HCT116 (cell line): ENCODE measurements at regions not wholly inside any gene's neighbourhood (a gene's known extent, or its start where the extent isn't known, plus 50 kb on each side); places are given as distances from the start of the nearest gene placed in this dataset.

ENCODE experiments used
- ATAC-seq: fragments of 200-7000 bp; cut with Tn5 transposase; 2 replicates; pipeline ENCODE4 v1.9.1; 2020; ENCODE audit warnings: mild to moderate bottlenecking, moderate library complexity
- BruUV-seq: library from RNA; stranded (reverse); fragments of 400-500 nt; replicated peaks from 2 replicates; lab custom pipeline; 2021; lab: Mats Ljungman, UMichigan
- CTCF ChIA-PET: fragments of 300-600 bp; sonication (Branson Sonifier 250); formaldehyde crosslinking; loops from one replicate; lab custom pipeline; 2021; ENCODE audit warnings: antibody characterized with exemption; lab: Charles Lee
- POLR2A ChIA-PET: fragments of 300-600, 350-600 bp; sonication (Branson Sonifier 250); formaldehyde crosslinking; loops from one replicate; lab custom pipeline; 2021; ENCODE audit warnings: antibody characterized with exemption; lab: Charles Lee
- RAD21 ChIA-PET, 2 experiments: fragments of 300-600 bp; sonication (Branson Sonifier 250); formaldehyde crosslinking; loops; one replicate each; lab custom pipeline; 2023; ENCODE audit warnings: low total read pairs in 2 of 2; ENCODE audit not compliant: uncharacterized antibody in 2 of 2, unreplicated experiment in 2 of 2, low non-redundant PET in 1 of 2; lab: Charles Lee
- DNase-seq: peaks from one replicate; pipeline ENCODE4 v3.0.0-alpha.2; 2010; ENCODE audit warnings: low read depth, low spot score
- H2AFZ ChIP-seq: fragments of 200-600 bp; shearing (Covaris generic), sonication (generic); 2 replicates; pipeline ENCODE4 v1.6.1; 2017; ENCODE audit warnings: low read depth, mixed run types, mixed read lengths, antibody characterized with exemption, low read length; ENCODE audit not compliant: poor library complexity, severe bottlenecking
- H3K27ac ChIP-seq: 2 replicates; pipeline ENCODE4 v1.5.1; 2012; ENCODE audit warnings: low read depth, low read length
- H3K27me3 ChIP-seq: fragments of 200-600 bp; sonication (generic); 2 replicates; pipeline ENCODE4 v1.6.1; 2016; ENCODE audit warnings: mixed run types, low read length, mixed read lengths; ENCODE audit not compliant: insufficient read depth
- H3K36me3 ChIP-seq, 2 experiments: fragments of 200-500 bp in 1 of 2; fragments of 200-600 bp in 1 of 2; sonication (Bioruptor generic) in 1 of 2; sonication (generic) in 1 of 2; 2 replicates each; pipeline versions ENCODE4 v1.5.1 to v1.6.1; 2014 to 2016; ENCODE audit warnings: low read length in 2 of 2, inconsistent platforms in 1 of 2, mixed read lengths in 1 of 2, mixed run types in 1 of 2; ENCODE audit not compliant: insufficient read depth in 2 of 2, control insufficient read depth in 1 of 2
- H3K4me1 ChIP-seq, 2 experiments: fragments of 200-600 bp in 1 of 2; sonication (generic) in 1 of 2; 2 replicates each; pipeline versions ENCODE4 v1.5.1 to v1.6.1; 2012 to 2017; ENCODE audit warnings: low read length in 2 of 2, inconsistent platforms in 1 of 2, mild to moderate bottlenecking in 1 of 2, mixed read lengths in 1 of 2, mixed run types in 1 of 2, moderate library complexity in 1 of 2; ENCODE audit not compliant: insufficient read depth in 2 of 2, control insufficient read depth in 1 of 2
- H3K4me2 ChIP-seq: fragments of 200-600 bp; sonication (generic); 2 replicates; pipeline ENCODE4 v1.6.1; 2017; ENCODE audit warnings: mixed run types, low read length, mixed read lengths
- H3K4me3 ChIP-seq, 2 experiments: fragments of 200-600 bp in 1 of 2; sonication (generic) in 1 of 2; replicated peaks in 1 of 2; 2 replicates each; pipeline ENCODE4 v1.5.1; 2011 to 2016; ENCODE audit warnings: low read length in 2 of 2, control low read depth in 1 of 2, low read depth in 1 of 2, mild to moderate bottlenecking in 1 of 2, mixed read lengths in 1 of 2, mixed run types in 1 of 2
- H3K79me2 ChIP-seq: fragments of 200-600 bp; sonication (generic); 2 replicates; pipeline ENCODE4 v1.6.1; 2017; ENCODE audit warnings: mild to moderate bottlenecking, mixed run types, low read length, moderate library complexity, mixed read lengths; ENCODE audit not compliant: insufficient read depth
- H3K9ac ChIP-seq: fragments of 200-600 bp; sonication (generic); 2 replicates; pipeline ENCODE4 v1.6.1; 2016; ENCODE audit warnings: low read length, mixed read lengths
- H3K9me2 ChIP-seq: fragments of 200-600 bp; sonication (generic), shearing (Covaris generic); 2 replicates; pipeline ENCODE4 v1.6.1; 2017; ENCODE audit warnings: mixed run types, mild to moderate bottlenecking, moderate library complexity; ENCODE audit not compliant: insufficient read depth
- H3K9me3 ChIP-seq, 2 experiments: fragments of 200-500 bp in 1 of 2; fragments of 200-600 bp in 1 of 2; sonication (Bioruptor generic) in 1 of 2; sonication (generic) in 1 of 2; 2 replicates each; pipeline ENCODE4 v1.6.1; 2014 to 2017; ENCODE audit warnings: low read length in 2 of 2, mixed read lengths in 2 of 2, inconsistent platforms in 1 of 2, low read depth in 1 of 2, mild to moderate bottlenecking in 1 of 2, mixed run types in 1 of 2, moderate library complexity in 1 of 2; ENCODE audit not compliant: control insufficient read depth in 1 of 2, insufficient read depth in 1 of 2
- H4K20me1 ChIP-seq: fragments of 200-600 bp; sonication (generic), shearing (Covaris generic); 2 replicates; pipeline ENCODE4 v1.6.1; 2017; ENCODE audit warnings: mixed run types, mild to moderate bottlenecking, moderate library complexity; ENCODE audit not compliant: insufficient read depth
- CBX3 ChIP-seq: IDR thresholded peaks from 2 replicates; pipeline ENCODE4 v1.6.1; 2012; ENCODE audit warnings: low read depth
- CEBPB ChIP-seq: IDR thresholded peaks from 2 replicates; pipeline ENCODE4 v1.6.1; 2012; ENCODE audit warnings: low read depth
- CTCF ChIP-seq, 3 experiments: fragments of 200-600 bp in 1 of 3; sonication (generic) in 1 of 3; IDR thresholded peaks in 2 of 3; conservative IDR thresholded peaks in 1 of 3; 2 replicates each; pipeline ENCODE4 v1.5.1; 2012 to 2017; ENCODE audit warnings: low read depth in 2 of 3, low read length in 2 of 3, antibody characterized with exemption in 1 of 3, borderline replicate concordance in 1 of 3, control low read depth in 1 of 3, mild to moderate bottlenecking in 1 of 3, mixed read lengths in 1 of 3, mixed run types in 1 of 3, moderate library complexity in 1 of 3; ENCODE audit not compliant: insufficient read depth in 1 of 3
- EGR1 ChIP-seq: IDR thresholded peaks from 2 replicates; pipeline ENCODE4 v1.6.1; 2012; ENCODE audit warnings: low read depth
- ELF1 ChIP-seq: IDR thresholded peaks from 2 replicates; pipeline ENCODE4 v1.6.1; 2012; ENCODE audit warnings: low read depth, borderline replicate concordance
- EZH2 ChIP-seq: fragments of 200-600 bp; sonication (generic); IDR thresholded peaks from 2 replicates; pipeline ENCODE4 v1.6.1; 2017; ENCODE audit warnings: antibody characterized with exemption, mixed run types
- EZH2phosphoT487 ChIP-seq: fragments of 200-600 bp; IDR thresholded peaks from 2 replicates; pipeline ENCODE4 v1.6.1; 2018; ENCODE audit warnings: antibody characterized with exemption, borderline replicate concordance
- JUND ChIP-seq: IDR thresholded peaks from 2 replicates; pipeline ENCODE4 v1.6.1; 2012
- POLR2A ChIP-seq: IDR thresholded peaks from 2 replicates; pipeline ENCODE4 v1.7.0; 2011; ENCODE audit warnings: borderline replicate concordance; ENCODE audit not compliant: insufficient read depth, insufficient read length; ENCODE audit errors: extremely low read depth
- POLR2AphosphoS5 ChIP-seq: IDR thresholded peaks from 2 replicates; pipeline ENCODE4 v1.6.1; 2011; ENCODE audit warnings: mild to moderate bottlenecking, low read depth, low read length, moderate library complexity
- SIN3A ChIP-seq: IDR thresholded peaks from 2 replicates; pipeline ENCODE4 v1.6.1; 2012; ENCODE audit warnings: low read depth
- SP1 ChIP-seq: IDR thresholded peaks from 2 replicates; pipeline ENCODE4 v1.6.1; 2012; ENCODE audit warnings: low read depth
- SRF ChIP-seq: IDR thresholded peaks from 2 replicates; pipeline ENCODE4 v1.6.1; 2012; ENCODE audit warnings: low read depth
- ZFX ChIP-seq: fragments of 450-650 bp; IDR thresholded peaks from 2 replicates; pipeline ENCODE4 v1.6.1; 2017
- ZNF274 ChIP-seq: fragments of 200-500 bp; sonication (Bioruptor generic); IDR thresholded peaks from 2 replicates; pipeline ENCODE4 v1.6.1; 2014; ENCODE audit warnings: mild to moderate bottlenecking, low read depth, low read length, inconsistent platforms
- intact Hi-C: fragments of 100-400 bp; cut with micrococcal nuclease; formaldehyde crosslinking; loops from 2 replicates; pipeline ENCODE4 v1.10.0; 2022
- TF ChIP-seq, protein P1 (sequence below): IDR thresholded peaks from 2 replicates; pipeline ENCODE4 v1.6.1; 2012
- TF ChIP-seq, protein P2 (sequence below): IDR thresholded peaks from 2 replicates; pipeline ENCODE4 v1.6.1; 2011; ENCODE audit warnings: mild to moderate bottlenecking, low read length, moderate library complexity; ENCODE audit not compliant: insufficient replicate concordance; ENCODE audit errors: extremely low read depth

DNA sequence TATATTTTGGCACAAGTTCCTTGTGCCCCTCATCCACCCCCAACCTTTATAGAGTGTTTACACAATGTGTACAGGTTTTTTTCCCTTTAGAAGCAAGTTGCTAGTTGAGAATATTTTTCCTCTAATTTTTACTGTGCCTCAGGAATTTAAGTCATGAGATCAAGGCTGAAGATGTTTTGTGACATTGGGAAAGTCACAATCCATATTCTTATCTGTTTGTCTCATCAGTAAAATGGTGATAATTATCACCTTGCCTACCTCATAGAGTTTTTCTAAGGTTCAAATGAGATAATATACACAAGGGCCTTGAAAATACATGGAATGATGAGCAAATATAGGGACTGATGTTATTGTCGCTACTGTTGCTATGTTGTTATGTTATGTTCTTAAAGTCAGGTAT lies 109.6 kb upstream of the DIAPH2 start:
- no peaks in the 10 kb centered on the region for H3K79me2 ChIP-seq
- H3K9me2 ChIP-seq: no peaks in the 10 kb centered on the region
- POLR2A ChIA-PET: no interaction called here
- H3K9ac ChIP-seq: no peak overlapping the region
- no peak overlapping the region for H2AFZ ChIP-seq
- no peak overlapping the region for H3K4me2 ChIP-seq
- TF ChIP-seq SIN3A (no peak), SRF (no peak), EGR1 (no peak), ZFX (no peak), ZNF274 (no peak), EZH2 (no peak), CEBPB (no peak), ELF1 (no peak), EZH2phosphoT487 (no peak), POLR2AphosphoS5 (no peak), SP1 (no peak), JUND (no peak), POLR2A (no peak), CBX3 (no peak)
- TF ChIP-seq, protein P1, sequence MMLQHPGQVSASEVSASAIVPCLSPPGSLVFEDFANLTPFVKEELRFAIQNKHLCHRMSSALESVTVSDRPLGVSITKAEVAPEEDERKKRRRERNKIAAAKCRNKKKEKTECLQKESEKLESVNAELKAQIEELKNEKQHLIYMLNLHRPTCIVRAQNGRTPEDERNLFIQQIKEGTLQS: no peak
- TF ChIP-seq, all 23 proteins: peak for 0
- CTCF ChIA-PET: no interaction called here
- ATAC-seq (no peak), DNase-seq (no peak)
- Histone ChIP-seq H3K9me3 (no peaks in the 10 kb centered on the region), H4K20me1 (no peaks in the 10 kb centered on the region), H3K36me3 (no peaks in the 10 kb centered on the region), H3K27ac (no peak overlapping the region), H3K4me1 (no peaks in the 10 kb centered on the region), H3K27me3 (no peaks in the 10 kb centered on the region), H3K4me3 (no peak overlapping the region)
- RAD21 ChIA-PET: no interaction called here
- intact Hi-C loops: no loop called here
- BruUV-seq: no TSS peak

GRCh38 chrX:96576368-96576767 lies 108.3 kb upstream of the DIAPH2 start:
- intact Hi-C loops: no loop called here
- TF ChIP-seq, protein P2, sequence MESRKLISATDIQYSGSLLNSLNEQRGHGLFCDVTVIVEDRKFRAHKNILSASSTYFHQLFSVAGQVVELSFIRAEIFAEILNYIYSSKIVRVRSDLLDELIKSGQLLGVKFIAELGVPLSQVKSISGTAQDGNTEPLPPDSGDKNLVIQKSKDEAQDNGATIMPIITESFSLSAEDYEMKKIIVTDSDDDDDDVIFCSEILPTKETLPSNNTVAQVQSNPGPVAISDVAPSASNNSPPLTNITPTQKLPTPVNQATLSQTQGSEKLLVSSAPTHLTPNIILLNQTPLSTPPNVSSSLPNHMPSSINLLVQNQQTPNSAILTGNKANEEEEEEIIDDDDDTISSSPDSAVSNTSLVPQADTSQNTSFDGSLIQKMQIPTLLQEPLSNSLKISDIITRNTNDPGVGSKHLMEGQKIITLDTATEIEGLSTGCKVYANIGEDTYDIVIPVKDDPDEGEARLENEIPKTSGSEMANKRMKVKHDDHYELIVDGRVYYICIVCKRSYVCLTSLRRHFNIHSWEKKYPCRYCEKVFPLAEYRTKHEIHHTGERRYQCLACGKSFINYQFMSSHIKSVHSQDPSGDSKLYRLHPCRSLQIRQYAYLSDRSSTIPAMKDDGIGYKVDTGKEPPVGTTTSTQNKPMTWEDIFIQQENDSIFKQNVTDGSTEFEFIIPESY: no peak
- TF ChIP-seq POLR2A: no peak
- no peak for TF ChIP-seq ELF1
- no peak for TF ChIP-seq CEBPB
- TF ChIP-seq CTCF (IDR thresholded peaks at IDR 0.05 in 2 of 3, conservative IDR thresholded peaks at IDR 0.05 in 1 of 3; ENCODE audit: borderline replicate concordance in 1 of 3, insufficient read depth in 1 of 3, low read depth in 2 of 3, low read length in 2 of 3): no peak
- no peak for TF ChIP-seq EGR1
- no peak for TF ChIP-seq SRF
- H3K9me3 ChIP-seq: no peaks in the 10 kb centered on the region
- H3K4me1 ChIP-seq: no peaks in the 10 kb centered on the region
- no peak overlapping the region for H3K27ac ChIP-seq
- BruUV-seq: no TSS peak
- no peaks in the 10 kb centered on the region for H3K9me2 ChIP-seq
- H3K4me2 ChIP-seq: no peak overlapping the region
- ATAC-seq (no peak), DNase-seq (no peak)
- no peaks in the 10 kb centered on the region for H4K20me1 ChIP-seq
- no peaks in the 10 kb centered on the region for H3K79me2 ChIP-seq
- POLR2A ChIA-PET: no interaction called here
- H3K27me3 ChIP-seq: no peaks in the 10 kb centered on the region
- no peaks in the 10 kb centered on the region for H3K36me3 ChIP-seq
- no peak overlapping the region for H3K4me3 ChIP-seq
- RAD21 ChIA-PET: no interaction called here
- CTCF ChIA-PET: no interaction called here
- H3K9ac ChIP-seq: no peak overlapping the region
- no peak overlapping the region for H2AFZ ChIP-seq
